GM13977 (cell line): ENCODE measurements at regions not wholly inside any gene's neighbourhood (a gene's known extent, or its start where the extent isn't known, plus 50 kb on each side); places are given as distances from the start of the nearest gene placed in this dataset.

Experiments used
- DNase-seq: peaks from one replicate; pipeline ENCODE4 v3.0.0; 2012; ENCODE audit warnings: low spot score
- CTCF ChIP-seq: IDR thresholded peaks from 2 replicates; pipeline ENCODE4 v1.5.1; 2012; ENCODE audit warnings: mild to moderate bottlenecking, control low read depth; ENCODE audit not compliant: insufficient read depth; ENCODE audit errors: extremely low read depth, missing control alignments
- in situ Hi-C: fragments of 300-500 bp; cut with MboI; formaldehyde crosslinking; loops from one replicate; pipeline ENCODE4 v1.12.0; 2022; ENCODE audit warnings: low sequenced_read_pairs, low pct_unique_long_range_greater_than_20kb, mixed read lengths, inconsistent platforms; ENCODE audit not compliant: unreplicated experiment

DNA sequence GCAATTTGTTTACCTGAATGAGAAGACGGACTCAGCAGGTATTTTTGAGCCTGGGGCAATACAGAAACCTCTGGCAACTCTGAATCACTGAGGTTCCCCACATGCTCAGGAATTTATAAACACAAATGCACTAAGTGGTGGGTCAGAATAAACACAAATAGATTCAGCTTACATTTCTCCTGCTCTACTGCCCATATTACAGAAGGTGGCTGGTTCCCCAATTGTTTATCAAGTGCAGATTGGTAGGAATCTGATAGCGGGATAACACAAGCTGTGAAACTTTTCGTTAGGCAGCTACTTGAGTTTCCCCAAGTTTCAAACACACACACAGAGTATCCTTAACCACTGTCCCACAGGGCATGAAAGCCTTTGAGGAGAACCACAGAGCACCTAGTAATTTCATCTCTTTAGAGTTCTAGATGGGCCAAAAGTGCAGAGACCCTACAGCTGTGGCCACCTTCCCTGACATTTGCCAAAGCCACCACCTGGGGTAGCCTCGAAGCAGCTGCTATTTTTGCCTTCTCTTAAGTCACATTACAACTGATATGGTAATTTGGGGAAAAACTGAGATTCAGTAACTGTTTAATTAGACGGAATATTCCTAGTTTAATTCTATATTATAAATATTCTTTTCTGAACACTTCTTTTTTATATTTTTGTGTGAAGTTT lies 204.2 kb upstream of the PTCHD4 start:
- DNase-seq, result no peak
- TF ChIP-seq CTCF, result no peak
- in situ Hi-C loops, result no loop called here

DNA sequence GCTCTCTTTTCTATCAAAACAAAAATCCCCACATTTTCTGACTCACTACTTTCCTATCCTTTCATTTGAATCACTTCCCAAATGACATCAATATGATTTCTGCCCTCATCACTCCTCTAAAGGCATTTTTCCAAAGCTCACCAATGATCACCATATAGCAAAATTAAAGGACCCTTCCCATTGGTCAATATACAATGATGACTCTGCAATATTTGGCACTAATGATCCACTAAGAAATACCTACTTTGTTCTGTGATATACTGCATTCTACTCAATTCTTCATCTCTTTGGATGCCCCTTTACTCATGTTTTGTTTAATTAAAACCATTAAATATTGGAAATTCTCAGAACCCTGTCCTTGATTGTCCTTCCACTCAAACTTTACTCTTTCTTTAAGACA lies 200.3 kb upstream of the PTCHD4 start:
- no peak for DNase-seq
- TF ChIP-seq CTCF, result no peak
- in situ Hi-C loops, result no loop called here

GRCh38 chr6:48307573-48307972 lies 196.6 kb upstream of the PTCHD4 start:
- no peak for TF ChIP-seq CTCF
- in situ Hi-C loops, result no loop called here
- DNase-seq, result no peak

DNA sequence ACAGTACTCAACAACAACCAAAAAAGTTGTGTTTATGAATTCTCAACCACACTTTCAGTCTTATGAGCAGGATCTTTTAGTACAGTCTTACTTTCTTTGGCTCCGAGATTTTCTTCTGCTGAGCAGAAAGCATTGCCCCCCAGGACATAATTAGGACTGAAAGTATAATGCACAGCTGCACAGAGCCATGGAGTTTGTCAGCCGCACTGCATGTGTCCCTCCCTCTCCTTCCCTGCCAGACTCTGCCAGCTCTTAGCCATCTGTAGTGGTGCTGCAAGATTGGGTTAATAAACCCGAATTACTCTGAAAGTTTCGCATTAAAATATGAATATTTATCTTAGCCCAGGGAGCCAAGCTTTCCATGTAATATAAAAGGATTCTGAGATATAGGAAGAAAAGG lies 179.6 kb upstream of the PTCHD4 start:
- no peak for TF ChIP-seq CTCF
- no peak for DNase-seq
- in situ Hi-C loops, result no loop called here

DNA sequence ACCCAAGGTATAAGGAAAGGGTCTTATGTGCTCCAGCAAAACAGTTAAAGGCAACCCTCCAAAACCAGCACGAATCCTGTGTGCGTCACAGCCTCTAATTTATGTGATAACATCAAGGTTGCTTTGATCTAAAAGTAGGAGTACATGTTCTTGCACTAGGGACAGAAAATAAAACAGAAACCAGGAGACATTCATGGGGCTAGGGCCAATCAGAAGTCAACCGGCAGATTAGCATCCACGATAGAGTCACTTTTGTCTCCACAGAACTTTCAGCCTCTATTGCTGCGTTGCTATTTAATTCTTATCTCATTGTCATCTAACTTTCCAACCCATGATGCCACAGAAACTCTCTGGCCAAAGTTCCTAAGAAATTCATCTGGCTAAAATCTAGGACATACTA lies 178.8 kb upstream of the PTCHD4 start:
- in situ Hi-C loops, result no loop called here
- no peak for TF ChIP-seq CTCF
- DNase-seq, result no peak

- DNase-seq, result no peak
- in situ Hi-C loops, result no loop called here
- TF ChIP-seq CTCF, result no peak
These were observed 170.2 kb upstream of the PTCHD4 start for GRCh38 chr6:48281217-48281616.
